CD4-positive, alpha-beta memory T cell (primary cell): ENCODE measurements at regions not wholly inside any gene's neighbourhood (a gene's known extent, or its start where the extent isn't known, plus 50 kb on each side); places are given as distances from the start of the nearest gene placed in this dataset.
"Not testable (repeated sequence)": the region's sequence is repeated elsewhere in the genome, so short reads cannot be mapped to it uniquely, and the experiment has no call there.

ENCODE experiments used
- CTCF ChIA-PET: fragments of 350-600 bp; sonication (Branson Sonifier 250); formaldehyde crosslinking; loops from one replicate; lab custom pipeline; 2021; ENCODE audit warnings: inconsistent platforms; ENCODE audit not compliant: partially characterized antibody; lab: Charles Lee
- POLR2A ChIA-PET: fragments of 350-600 bp; sonication (Branson Sonifier 250); formaldehyde crosslinking; loops from one replicate; lab custom pipeline; 2021; ENCODE audit not compliant: partially characterized antibody; lab: Charles Lee
- DNase-seq, 5 donors: peaks; one replicate each; pipeline versions ENCODE4 v3.0.0 to v3.0.0-alpha.2; 2020 to 2022; ENCODE audit warnings: mixed read lengths in 1 of 5
- H3K27ac ChIP-seq: one replicate; pipeline ENCODE4 v1.7.0; 2013; ENCODE audit warnings: low read depth, low read length
- H3K27me3 ChIP-seq: 2 replicates; pipeline ENCODE4 v1.7.0; 2013; ENCODE audit warnings: mild to moderate bottlenecking, low read length, moderate library complexity; ENCODE audit not compliant: insufficient read depth
- H3K36me3 ChIP-seq: 2 replicates; pipeline ENCODE4 v1.7.0; 2013; ENCODE audit warnings: mild to moderate bottlenecking, low read length, moderate library complexity; ENCODE audit not compliant: insufficient read depth
- H3K4me1 ChIP-seq: 2 replicates; pipeline ENCODE4 v1.7.0; 2013; ENCODE audit warnings: mild to moderate bottlenecking, low read length, moderate library complexity; ENCODE audit not compliant: insufficient read depth
- H3K4me3 ChIP-seq, 2 donors: one replicate each; pipeline ENCODE4 v1.7.0; 2013; ENCODE audit warnings: low read length in 2 of 2, mild to moderate bottlenecking in 1 of 2
- H3K9me3 ChIP-seq, 2 donors: one replicate each; pipeline ENCODE4 v1.7.0; 2013; ENCODE audit warnings: low read length in 2 of 2, control low read depth in 1 of 2; ENCODE audit not compliant: control insufficient read depth in 1 of 2
- H3K27ac Mint-ChIP-seq, 7 donors: one replicate each; pipeline ENCODE4 v1.8.0; 2020 to 2021; ENCODE audit warnings: mixed read lengths in 7 of 7, mild to moderate bottlenecking in 6 of 7, inconsistent platforms in 3 of 7, moderate library complexity in 3 of 7
- H3K27me3 Mint-ChIP-seq, 2 donors: one replicate each; pipeline ENCODE4 v1.8.0; 2020 to 2021; ENCODE audit warnings: mixed read lengths in 2 of 2
- H3K36me3 Mint-ChIP-seq, 2 donors: one replicate each; pipeline ENCODE4 v1.8.0; 2020 to 2021; ENCODE audit warnings: mixed read lengths in 2 of 2, inconsistent platforms in 1 of 2, mild to moderate bottlenecking in 1 of 2
- H3K4me1 Mint-ChIP-seq, 4 donors: one replicate each; pipeline ENCODE4 v1.8.0; 2020 to 2021; ENCODE audit warnings: mixed read lengths in 4 of 4, mild to moderate bottlenecking in 1 of 4
- H3K4me3 Mint-ChIP-seq, 8 donors: one replicate each; pipeline ENCODE4 v1.8.0; 2020 to 2021; ENCODE audit warnings: mixed read lengths in 8 of 8, mild to moderate bottlenecking in 7 of 8, moderate library complexity in 6 of 8, inconsistent platforms in 3 of 8
- H3K9me3 Mint-ChIP-seq, 8 donors: one replicate each; pipeline ENCODE4 v1.8.0; 2020 to 2021; ENCODE audit warnings: mixed read lengths in 8 of 8, mild to moderate bottlenecking in 5 of 8, inconsistent platforms in 3 of 8, moderate library complexity in 1 of 8
- intact Hi-C: fragments of 100-400 bp; cut with micrococcal nuclease; formaldehyde crosslinking; loops from one replicate; pipeline ENCODE4 v1.15.1; 2023

DNA sequence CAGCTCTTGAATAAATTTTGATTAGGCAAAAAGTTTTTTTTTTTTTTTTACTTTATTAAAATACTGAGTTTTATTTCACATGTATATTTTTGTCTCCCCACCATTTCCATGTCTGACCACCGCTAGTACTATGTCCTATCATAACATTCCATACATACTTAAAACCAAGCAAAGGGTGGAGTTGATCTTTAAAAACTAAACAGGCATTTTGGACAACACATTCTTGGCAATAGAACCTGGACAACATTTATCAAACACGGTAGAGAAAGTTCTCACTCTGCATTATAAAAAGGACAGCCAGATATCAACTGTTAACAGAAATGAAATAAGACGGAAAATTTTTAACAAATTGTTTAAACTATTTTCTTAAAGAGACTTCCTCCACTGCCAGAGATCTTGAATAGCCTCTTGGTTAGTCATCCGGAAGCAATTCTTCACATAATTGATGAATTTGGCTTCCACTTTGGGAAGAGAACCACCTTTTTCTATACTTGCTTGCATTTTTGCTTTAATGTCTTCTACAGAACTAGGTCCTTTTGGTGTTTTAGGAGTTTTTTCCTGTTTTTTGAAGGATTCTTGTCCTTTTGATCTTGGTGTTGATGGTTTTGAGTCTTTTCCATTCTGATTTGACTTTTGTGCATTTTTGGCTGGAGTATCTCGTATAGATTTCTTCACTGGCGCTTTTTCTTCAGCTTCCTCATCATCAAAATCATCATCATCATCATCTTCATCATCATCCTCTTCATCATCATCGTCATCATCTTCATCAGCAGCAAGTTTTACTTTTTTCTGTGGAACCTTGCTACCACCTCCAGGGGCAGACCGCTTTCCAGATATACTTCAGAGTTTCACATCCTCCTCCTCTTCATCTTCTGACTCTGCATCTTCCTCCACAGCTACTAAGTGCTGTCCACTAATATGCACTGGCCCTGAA is 58.7 kb downstream of the POU5F2 start:
- H3K27ac Mint-ChIP-seq, CTCF ChIA-PET, H3K27me3 ChIP-seq, intact Hi-C loops, H3K9me3 Mint-ChIP-seq, DNase-seq, H3K4me1 Mint-ChIP-seq, H3K27ac ChIP-seq, H3K4me1 ChIP-seq, H3K36me3 ChIP-seq, H3K4me3 Mint-ChIP-seq, H3K9me3 ChIP-seq, POLR2A ChIA-PET, H3K4me3 ChIP-seq, H3K27me3 Mint-ChIP-seq: not testable (repeated sequence)
- H3K36me3 Mint-ChIP-seq = peaks cover 10 to 17% of the 10 kb centered on the region in 2 donors

DNA sequence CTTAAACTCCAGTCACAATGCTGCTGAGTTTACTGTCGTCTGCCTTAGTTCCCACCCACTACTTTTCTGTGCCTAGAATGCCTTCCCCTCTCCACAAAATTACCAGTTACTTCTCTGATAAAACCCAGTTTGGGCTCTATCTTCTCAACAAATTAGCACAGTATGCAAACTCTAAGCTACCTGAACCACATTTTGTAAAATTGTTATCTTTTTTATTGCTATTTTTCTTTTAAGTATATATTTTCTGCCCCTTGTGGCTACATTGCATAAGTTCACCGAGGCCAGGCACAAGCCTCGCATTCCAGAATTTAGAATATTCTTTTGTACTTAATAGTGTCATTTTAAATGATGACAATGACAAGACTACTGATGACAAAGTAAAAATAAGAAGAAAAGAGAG is 60.0 kb downstream of the POU5F2 start:
- Mint-ChIP-seq H3K9me3 (no peaks in the 10 kb centered on the region), H3K27ac (peak overlapping the region in 1 of 7 donors; percentile 25), H3K27me3 (no peaks in the 10 kb centered on the region), H3K4me1 (no peaks in the 10 kb centered on the region), H3K4me3 (no peak overlapping the region), H3K36me3 (peaks cover 10 to 17% of the 10 kb centered on the region in 2 donors)
- no peak for DNase-seq
- intact Hi-C loops = no loop called here
- H3K36me3 ChIP-seq = no peaks in the 10 kb centered on the region
- CTCF ChIA-PET = no interaction called here
- H3K4me1 ChIP-seq = no peaks in the 10 kb centered on the region
- no peaks in the 10 kb centered on the region for H3K27me3 ChIP-seq
- H3K9me3 ChIP-seq = no peaks in the 10 kb centered on the region
- H3K27ac ChIP-seq = no peak overlapping the region
- POLR2A ChIA-PET = no interaction called here
- H3K4me3 ChIP-seq = no peak overlapping the region

- Mint-ChIP-seq H3K27ac (no peak overlapping the region), H3K4me1 (peaks cover 0 to 3% (median 0%) of the 10 kb centered on the region in 4 donors), H3K36me3 (peaks cover 4 to 11% of the 10 kb centered on the region in 2 donors), H3K27me3 (no peaks in the 10 kb centered on the region), H3K9me3 (peaks cover 0 to 2% (median 0%) of the 10 kb centered on the region in 8 donors), H3K4me3 (no peak overlapping the region)
- intact Hi-C loops = no loop called here
- DNase-seq = no peak
- Histone ChIP-seq H3K9me3 (no peaks in the 10 kb centered on the region), H3K27ac (no peak overlapping the region), H3K4me1 (no peaks in the 10 kb centered on the region), H3K27me3 (no peaks in the 10 kb centered on the region), H3K4me3 (no peak overlapping the region), H3K36me3 (no peaks in the 10 kb centered on the region)
- ChIA-PET CTCF (no interaction called here), POLR2A (no interaction called here)
Observed at GRCh38 chr5:93677359-93677891, 64.0 kb downstream of the POU5F2 start.

DNA sequence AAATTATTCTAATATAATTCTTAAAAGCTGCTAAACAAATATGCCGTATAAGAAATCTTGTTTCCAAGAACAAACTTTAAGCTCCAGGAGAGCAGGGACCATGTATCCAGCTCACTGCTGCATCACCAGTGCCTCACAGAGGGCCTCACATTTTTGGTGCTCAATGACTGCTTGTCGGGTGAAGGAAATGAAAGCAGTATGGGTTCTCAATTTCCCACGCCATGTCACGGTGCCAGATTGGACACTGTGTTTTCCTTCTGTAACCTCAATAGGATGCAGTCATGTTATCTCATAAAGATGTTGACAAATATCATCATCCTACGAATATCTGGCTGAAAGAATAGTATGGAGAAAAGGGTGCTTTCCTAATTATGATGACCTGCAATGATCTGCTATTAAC is 64.7 kb downstream of the POU5F2 start:
- no peak overlapping the region for H3K4me3 ChIP-seq
- Mint-ChIP-seq H3K27me3 (no peaks in the 10 kb centered on the region), H3K27ac (no peak overlapping the region), H3K4me1 (peaks cover 0 to 3% (median 0%) of the 10 kb centered on the region in 4 donors), H3K9me3 (peaks cover 0 to 2% (median 0%) of the 10 kb centered on the region in 8 donors), H3K4me3 (no peak overlapping the region), H3K36me3 (peaks cover 4 to 11% of the 10 kb centered on the region in 2 donors)
- POLR2A ChIA-PET = no interaction called here
- no peaks in the 10 kb centered on the region for H3K9me3 ChIP-seq
- CTCF ChIA-PET = no interaction called here
- H3K27ac ChIP-seq = no peak overlapping the region
- DNase-seq = no peak
- no peaks in the 10 kb centered on the region for H3K4me1 ChIP-seq
- H3K27me3 ChIP-seq = no peaks in the 10 kb centered on the region
- no peaks in the 10 kb centered on the region for H3K36me3 ChIP-seq
- intact Hi-C loops = no loop called here

- H3K4me3 ChIP-seq = no peak overlapping the region
- Mint-ChIP-seq H3K4me1 (peaks cover 0 to 3% (median 0%) of the 10 kb centered on the region in 4 donors), H3K27ac (peak overlapping the region in 2 of 7 donors; percentile 29 to 39), H3K4me3 (no peak overlapping the region), H3K27me3 (no peaks in the 10 kb centered on the region), H3K9me3 (peaks cover 0 to 2% (median 0%) of the 10 kb centered on the region in 8 donors), H3K36me3 (peaks cover 1 to 7% of the 10 kb centered on the region in 2 donors)
- no peak for DNase-seq
- ChIA-PET POLR2A (no interaction called here), CTCF (no interaction called here)
- no peaks in the 10 kb centered on the region for H3K9me3 ChIP-seq
- intact Hi-C loops = no loop called here
- H3K4me1 ChIP-seq = no peaks in the 10 kb centered on the region
- H3K27ac ChIP-seq = no peak overlapping the region
- no peaks in the 10 kb centered on the region for H3K27me3 ChIP-seq
- no peaks in the 10 kb centered on the region for H3K36me3 ChIP-seq
Observed at GRCh38 chr5:93675460-93676450, 65.6 kb downstream of the POU5F2 start.

GRCh38 chr5:93674866-93675459 is 66.4 kb downstream of the POU5F2 start:
- H3K9me3 Mint-ChIP-seq = peaks cover 0 to 2% (median 0%) of the 10 kb centered on the region in 8 donors
- CTCF ChIA-PET = no interaction called here
- H3K27ac Mint-ChIP-seq = no peak overlapping the region
- peaks cover 0 to 3% (median 0%) of the 10 kb centered on the region in 4 donors for H3K4me1 Mint-ChIP-seq
- Histone ChIP-seq H3K4me3 (no peak overlapping the region), H3K27ac (no peak overlapping the region), H3K4me1 (no peaks in the 10 kb centered on the region), H3K36me3 (no peaks in the 10 kb centered on the region), H3K27me3 (no peaks in the 10 kb centered on the region), H3K9me3 (no peaks in the 10 kb centered on the region)
- H3K27me3 Mint-ChIP-seq = no peaks in the 10 kb centered on the region
- peaks cover 4 to 7% of the 10 kb centered on the region in 2 donors for H3K36me3 Mint-ChIP-seq
- no peak overlapping the region for H3K4me3 Mint-ChIP-seq
- intact Hi-C loops = no loop called here
- no peak for DNase-seq
- POLR2A ChIA-PET = no interaction called here
